IMR-90 (cell line): ENCODE measurements at regions not wholly inside any gene's neighbourhood (a gene's known extent, or its start where the extent isn't known, plus 50 kb on each side); places are given as distances from the start of the nearest gene placed in this dataset.

ENCODE experiments used
- ATAC-seq: fragments of 200-7000 bp; cut with Tn5 transposase; 2 replicates; pipeline ENCODE4 v1.9.1; 2020; ENCODE audit warnings: low read depth, mild to moderate bottlenecking, moderate library complexity
- BruUV-seq: library from RNA; stranded (reverse); fragments of 400-500 nt; replicated peaks from 2 replicates; lab custom pipeline; 2021; lab: Mats Ljungman, UMichigan
- CTCF ChIA-PET: fragments of 300-600 bp; formaldehyde crosslinking; extraction: SDS; loops from one replicate; lab custom pipeline; 2021; ENCODE audit warnings: antibody characterized with exemption; lab: Yijun Ruan, JAX
- POLR2A ChIA-PET: fragments of 300-600 bp; sonication (Branson Sonifier 250); formaldehyde crosslinking; loops from one replicate; lab custom pipeline; 2022; ENCODE audit warnings: antibody characterized with exemption; ENCODE audit not compliant: unreplicated experiment; lab: Charles Lee
- DNase-seq: peaks from one replicate; pipeline ENCODE4 v3.0.0; 2013
- H2AFZ ChIP-seq: replicated peaks from 2 replicates; pipeline ENCODE3; 2013; ENCODE audit warnings: low read length, mild to moderate bottlenecking; ENCODE audit not compliant: poor library complexity
- H2AK5ac ChIP-seq: 2 replicates; pipeline ENCODE4 v1.6.1; 2013; ENCODE audit warnings: low read depth, low read length, inconsistent platforms
- H2AK9ac ChIP-seq: replicated peaks from 2 replicates; pipeline ENCODE3; 2013; ENCODE audit warnings: mild to moderate bottlenecking, low read depth, low read length, moderate library complexity; ENCODE audit not compliant: poor library complexity
- H2BK120ac ChIP-seq: 2 replicates; pipeline ENCODE4 v1.6.1; 2013; ENCODE audit warnings: low read depth, low read length, inconsistent platforms
- H2BK15ac ChIP-seq: 3 replicates; pipeline ENCODE4 v1.6.1; 2013; ENCODE audit warnings: low read depth, low read length, inconsistent platforms
- H2BK20ac ChIP-seq: 2 replicates; pipeline ENCODE4 v1.6.1; 2013; ENCODE audit warnings: low read depth, mild to moderate bottlenecking, inconsistent platforms, low read length, moderate library complexity
- H2BK5ac ChIP-seq: 2 replicates; pipeline ENCODE4 v1.6.1; 2013; ENCODE audit warnings: mild to moderate bottlenecking, low read depth, low read length, inconsistent platforms; ENCODE audit not compliant: poor library complexity, severe bottlenecking
- H3K14ac ChIP-seq: replicated peaks from 2 replicates; pipeline ENCODE4 v1.6.1; 2013; ENCODE audit warnings: low read depth, low read length, inconsistent platforms
- H3K18ac ChIP-seq: 2 replicates; pipeline ENCODE4 v1.6.1; 2013; ENCODE audit warnings: low read depth, low read length, control low read depth
- H3K23ac ChIP-seq: 2 replicates; pipeline ENCODE4 v1.6.1; 2013; ENCODE audit warnings: low read depth, low read length, inconsistent platforms
- H3K27ac ChIP-seq: 2 replicates; pipeline ENCODE4 v1.5.1; 2013; ENCODE audit warnings: mild to moderate bottlenecking, control low read depth, low read length; ENCODE audit not compliant: insufficient read depth
- H3K27me3 ChIP-seq: 2 replicates; pipeline ENCODE4 v1.6.1; 2013; ENCODE audit warnings: low read length; ENCODE audit not compliant: control insufficient read depth, insufficient read depth
- H3K36me3 ChIP-seq: 2 replicates; pipeline ENCODE4 v1.6.1; 2013; ENCODE audit warnings: low read length, mixed read lengths; ENCODE audit not compliant: control insufficient read depth, insufficient read depth
- H3K4ac ChIP-seq: 2 replicates; pipeline ENCODE4 v1.6.1; 2013; ENCODE audit warnings: low read depth, low read length, inconsistent platforms
- H3K4me1 ChIP-seq: 2 replicates; pipeline ENCODE4 v1.6.1; 2013; ENCODE audit warnings: low read length, mixed read lengths; ENCODE audit not compliant: control insufficient read depth, insufficient read depth
- H3K4me2 ChIP-seq: 2 replicates; pipeline ENCODE4 v1.6.1; 2013; ENCODE audit warnings: low read depth, mild to moderate bottlenecking, control low read depth, low read length, moderate library complexity
- H3K4me3 ChIP-seq: 2 replicates; pipeline ENCODE4 v1.5.1; 2013; ENCODE audit warnings: low read depth, mild to moderate bottlenecking, control low read depth, low read length, moderate library complexity; ENCODE audit not compliant: insufficient read depth
- H3K56ac ChIP-seq: 2 replicates; pipeline ENCODE4 v1.6.1; 2013; ENCODE audit warnings: low read length, inconsistent platforms; ENCODE audit not compliant: insufficient read depth; ENCODE audit errors: extremely low read depth
- H3K79me1 ChIP-seq, 2 experiments: 2 replicates each; pipeline ENCODE4 v1.6.1; 2013; ENCODE audit warnings: low read length in 2 of 2, inconsistent platforms in 1 of 2, low read depth in 1 of 2
- H3K9ac ChIP-seq: 2 replicates; pipeline ENCODE4 v1.6.1; 2013; ENCODE audit warnings: low read depth, low read length, control low read depth
- H3K9me1 ChIP-seq: 2 replicates; pipeline ENCODE4 v1.6.1; 2013; ENCODE audit warnings: low read length, inconsistent platforms; ENCODE audit not compliant: insufficient read depth
- H3K9me3 ChIP-seq: 2 replicates; pipeline ENCODE4 v1.6.1; 2013; ENCODE audit warnings: low read length; ENCODE audit not compliant: control insufficient read depth, insufficient read depth
- H4K20me1 ChIP-seq: 2 replicates; pipeline ENCODE4 v1.6.1; 2013; ENCODE audit warnings: low read length, inconsistent platforms; ENCODE audit not compliant: insufficient read depth
- H4K5ac ChIP-seq: 2 replicates; pipeline ENCODE4 v1.6.1; 2013; ENCODE audit warnings: mild to moderate bottlenecking, low read depth, low read length, control low read depth
- H4K8ac ChIP-seq, 2 experiments: 2 replicates each; pipeline ENCODE4 v1.6.1; 2013; ENCODE audit warnings: low read depth in 2 of 2, low read length in 2 of 2, control low read depth in 1 of 2, inconsistent platforms in 1 of 2
- H4K91ac ChIP-seq: 2 replicates; pipeline ENCODE4 v1.6.1; 2013; ENCODE audit warnings: low read depth, low read length, inconsistent platforms; ENCODE audit not compliant: insufficient read depth
- BHLHE40 ChIP-seq: fragments of 150-350 bp; IDR thresholded peaks from 2 replicates; pipeline ENCODE4 v1.6.1; 2016; ENCODE audit warnings: mild to moderate bottlenecking, low read depth, low read length
- CEBPB ChIP-seq: IDR thresholded peaks from 2 replicates; pipeline ENCODE4 v1.6.1; 2012; ENCODE audit warnings: low read depth, low read length, improper control_type of control experiment
- CHD1 ChIP-seq: IDR thresholded peaks from 2 replicates; pipeline ENCODE4 v1.6.1; 2012; ENCODE audit warnings: low read depth, low read length, improper control_type of control experiment
- CTCF ChIP-seq: conservative IDR thresholded peaks from 2 replicates; pipeline ENCODE4 v1.5.1; 2012; ENCODE audit warnings: mild to moderate bottlenecking, low read depth, low read length, improper control_type of control experiment
- FOS ChIP-seq: fragments of 150-350 bp; IDR thresholded peaks from 2 replicates; pipeline ENCODE4 v1.6.1; 2016; ENCODE audit warnings: low read depth, low read length
- MAFK ChIP-seq: IDR thresholded peaks from 2 replicates; pipeline ENCODE4 v1.6.1; 2012; ENCODE audit warnings: low read depth, low read length, improper control_type of control experiment
- MAZ ChIP-seq: IDR thresholded peaks from 2 replicates; pipeline ENCODE4 v1.6.1; 2012; ENCODE audit warnings: low read depth, mild to moderate bottlenecking, low read length, improper control_type of control experiment, moderate library complexity, borderline replicate concordance
- MXI1 ChIP-seq: IDR thresholded peaks from 2 replicates; pipeline ENCODE4 v1.6.1; 2012; ENCODE audit warnings: low read depth, mild to moderate bottlenecking, low read length, moderate library complexity, borderline replicate concordance
- NFE2L2 ChIP-seq: fragments of 150-350 bp; IDR thresholded peaks from 2 replicates; pipeline ENCODE4 v1.6.1; 2016; ENCODE audit warnings: low read depth, mild to moderate bottlenecking, low read length
- RAD21 ChIP-seq: IDR thresholded peaks from 2 replicates; pipeline ENCODE4 v1.6.1; 2012; ENCODE audit warnings: low read length, improper control_type of control experiment
- RCOR1 ChIP-seq: IDR thresholded peaks from 2 replicates; pipeline ENCODE4 v1.6.1; 2012; ENCODE audit warnings: mild to moderate bottlenecking, low read length, improper control_type of control experiment; ENCODE audit not compliant: insufficient replicate concordance
- RFX5 ChIP-seq: IDR thresholded peaks from 2 replicates; pipeline ENCODE4 v1.8.0; 2012; ENCODE audit warnings: low read depth, mild to moderate bottlenecking, low read length, moderate library complexity
- SMC3 ChIP-seq: fragments of 150-350 bp; IDR thresholded peaks from 2 replicates; pipeline ENCODE4 v1.6.1; 2016; ENCODE audit warnings: low read depth, mild to moderate bottlenecking, antibody characterized with exemption, low read length, moderate library complexity
- USF2 ChIP-seq: fragments of 150-350 bp; IDR thresholded peaks from 2 replicates; pipeline ENCODE4 v1.6.1; 2017; ENCODE audit warnings: mild to moderate bottlenecking, antibody characterized with exemption, low read length, low read depth
- WGBS, 2 experiments: methylation state at CpG; one replicate each; pipeline versions ENCODE4 v1.1.5 to v1.1.7; 2013; ENCODE audit warnings: missing lambda C conversion rate in 2 of 2; ENCODE audit not compliant: insufficient read length in 1 of 2; ENCODE audit errors: extremely low coverage in 2 of 2; 5-methylcytosine and 5-hydroxymethylcytosine counted together
- dilution Hi-C: fragments of 300-500 bp; cut with HindIII; formaldehyde crosslinking; loops from one replicate; pipeline ENCODE4 v1.14.3; 2018; ENCODE audit warnings: low sequenced_read_pairs; ENCODE audit not compliant: unreplicated experiment
- in situ Hi-C: fragments of 300-500 bp; cut with MboI; formaldehyde crosslinking; loops from 3 replicates; pipeline ENCODE4 v1.14.3; 2019; ENCODE audit warnings: low sequenced_read_pairs, inconsistent platforms, mixed read lengths
- intact Hi-C: fragments of 100-400 bp; cut with micrococcal nuclease; formaldehyde crosslinking; loops from 2 replicates; pipeline ENCODE4 v1.10.0; 2022

GRCh38 chr1:234957330-234958065 lies 171.1 kb downstream of the TOMM20 start:
- H3K9me1 ChIP-seq: peaks cover 24% of the 10 kb centered on the region
- BruUV-seq: no TSS peak
- peaks cover 33% of the 10 kb centered on the region for H3K4me1 ChIP-seq
- H2AK5ac ChIP-seq: peak overlapping the region; percentile 46
- peak overlapping the region; percentile 61; the same call in 1 of the 2 replicates for H3K23ac ChIP-seq
- dilution Hi-C loops: no loop called here
- intact Hi-C loops: no loop called here
- no peaks in the 10 kb centered on the region for H3K36me3 ChIP-seq
- peak overlapping the region; percentile 55 for H3K14ac ChIP-seq
- H2AK9ac ChIP-seq: peak overlapping the region; percentile 2
- in situ Hi-C loops: no loop called here
- no peaks in the 10 kb centered on the region for H3K27me3 ChIP-seq
- H3K18ac ChIP-seq: peak overlapping the region; percentile 77
- H2BK15ac ChIP-seq: peak overlapping the region; percentile 86; the same call in 1 of the 3 replicates
- CTCF ChIA-PET: interaction anchor here (0.6 kb wide), 3 partner anchors 33 to 458 kb away, joined by 3 read pairs; no protein-coding TSS in a partner anchor
- H3K4ac ChIP-seq: peak overlapping the region; percentile 93
- H2AFZ ChIP-seq: peak overlapping the region; percentile 49
- no peaks in the 10 kb centered on the region for H3K9me3 ChIP-seq
- H4K5ac ChIP-seq: peak overlapping the region; percentile 69
- peaks cover 4% of the 10 kb centered on the region; the same call in 1 of the 2 replicates for H4K20me1 ChIP-seq
- no peak overlapping the region for H3K4me3 ChIP-seq
- H3K9ac ChIP-seq: no peak overlapping the region
- H3K56ac ChIP-seq: no peak overlapping the region
- H4K8ac ChIP-seq: peak overlapping the region in 1 of 2 experiments; percentile 75; a peak in 2 of 4 replicates
- 0 out of 4 replicates have a peak, but pooled peaks cover 0 to 6% of the 10 kb centered on the region in 2 experiments for H3K79me1 ChIP-seq
- TF ChIP-seq MXI1 (no peak), CTCF (no peak), MAFK (no peak), RCOR1 (no peak), BHLHE40 (no peak), CEBPB (peak; percentile 45), NFE2L2 (no peak), SMC3 (no peak; the same call in 1 of the 2 replicates), RFX5 (no peak), USF2 (peak; percentile 21; the same call in 1 of the 2 replicates), MAZ (no peak), CHD1 (no peak), FOS (peak; percentile 76), RAD21 (no peak; the same call in 1 of the 2 replicates)
- ATAC-seq: peak; percentile 67
- peak overlapping the region; percentile 47 for H2BK5ac ChIP-seq
- peak; percentile 93 for DNase-seq
- WGBS, 2 experiments: 64% methylated on average over 4 of the region's 14 CpGs; no CpG with 5 or more reads in 1 of the 2 experiments
- POLR2A ChIA-PET: interaction anchor here (0.7 kb wide), 1 partner anchor 13 kb away, joined by 4 read pairs; no protein-coding TSS in a partner anchor
- H2BK20ac ChIP-seq: peak overlapping the region; percentile 44
- peak overlapping the region; percentile 86 for H4K91ac ChIP-seq
- H3K4me2 ChIP-seq: no peak overlapping the region
- peak overlapping the region; percentile 95 for H2BK120ac ChIP-seq
- peak overlapping the region; percentile 46 for H3K27ac ChIP-seq
